ENCODE measurements at regions not wholly inside any gene's neighbourhood (a gene's known extent, or its start where the extent isn't known, plus 50 kb on each side); places are given as distances from the start of the nearest gene placed in this dataset.

DNA sequence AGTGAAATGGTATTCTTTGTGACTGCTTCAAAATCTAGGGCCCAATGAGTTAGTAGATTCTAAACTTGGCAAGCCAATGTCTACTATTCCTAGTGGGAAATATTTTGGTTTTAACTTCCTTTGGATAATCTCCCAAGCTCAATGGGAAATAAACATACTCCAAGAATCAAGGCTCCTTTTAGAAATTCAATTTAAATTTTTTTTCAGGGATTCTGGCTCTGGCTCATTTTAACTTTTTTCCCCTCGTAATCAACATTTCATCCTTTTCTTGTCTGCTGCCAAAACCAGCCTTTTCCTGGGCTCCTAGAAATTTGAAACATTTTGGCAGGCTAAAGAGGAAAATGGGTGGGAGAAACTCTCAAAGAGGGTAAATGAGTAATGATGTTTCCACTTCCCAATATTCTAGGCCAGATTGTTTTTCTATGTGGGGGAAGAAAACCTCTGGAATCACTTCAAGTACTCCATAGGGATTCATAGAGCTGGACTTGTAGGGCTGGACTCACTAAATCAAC is 85.6 kb upstream of the AGR3 start:
- Histone ChIP-seq H3K4me3 (no peak overlapping the region), H3K9me3 (no peaks in the 10 kb centered on the region), H3K27me3 (no peaks in the 10 kb centered on the region), H3K36me3 (no peaks in the 10 kb centered on the region), H3K27ac (no peak overlapping the region), H3K4me1 (no peaks in the 10 kb centered on the region)
- DNase-seq: no peak
- ATAC-seq: no peak
- TF ChIP-seq, protein P1, sequence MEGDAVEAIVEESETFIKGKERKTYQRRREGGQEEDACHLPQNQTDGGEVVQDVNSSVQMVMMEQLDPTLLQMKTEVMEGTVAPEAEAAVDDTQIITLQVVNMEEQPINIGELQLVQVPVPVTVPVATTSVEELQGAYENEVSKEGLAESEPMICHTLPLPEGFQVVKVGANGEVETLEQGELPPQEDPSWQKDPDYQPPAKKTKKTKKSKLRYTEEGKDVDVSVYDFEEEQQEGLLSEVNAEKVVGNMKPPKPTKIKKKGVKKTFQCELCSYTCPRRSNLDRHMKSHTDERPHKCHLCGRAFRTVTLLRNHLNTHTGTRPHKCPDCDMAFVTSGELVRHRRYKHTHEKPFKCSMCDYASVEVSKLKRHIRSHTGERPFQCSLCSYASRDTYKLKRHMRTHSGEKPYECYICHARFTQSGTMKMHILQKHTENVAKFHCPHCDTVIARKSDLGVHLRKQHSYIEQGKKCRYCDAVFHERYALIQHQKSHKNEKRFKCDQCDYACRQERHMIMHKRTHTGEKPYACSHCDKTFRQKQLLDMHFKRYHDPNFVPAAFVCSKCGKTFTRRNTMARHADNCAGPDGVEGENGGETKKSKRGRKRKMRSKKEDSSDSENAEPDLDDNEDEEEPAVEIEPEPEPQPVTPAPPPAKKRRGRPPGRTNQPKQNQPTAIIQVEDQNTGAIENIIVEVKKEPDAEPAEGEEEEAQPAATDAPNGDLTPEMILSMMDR (IDR thresholded peaks at IDR 0.05): no peak
- intact Hi-C loops (cut with DNase I): no loop called here

DNA sequence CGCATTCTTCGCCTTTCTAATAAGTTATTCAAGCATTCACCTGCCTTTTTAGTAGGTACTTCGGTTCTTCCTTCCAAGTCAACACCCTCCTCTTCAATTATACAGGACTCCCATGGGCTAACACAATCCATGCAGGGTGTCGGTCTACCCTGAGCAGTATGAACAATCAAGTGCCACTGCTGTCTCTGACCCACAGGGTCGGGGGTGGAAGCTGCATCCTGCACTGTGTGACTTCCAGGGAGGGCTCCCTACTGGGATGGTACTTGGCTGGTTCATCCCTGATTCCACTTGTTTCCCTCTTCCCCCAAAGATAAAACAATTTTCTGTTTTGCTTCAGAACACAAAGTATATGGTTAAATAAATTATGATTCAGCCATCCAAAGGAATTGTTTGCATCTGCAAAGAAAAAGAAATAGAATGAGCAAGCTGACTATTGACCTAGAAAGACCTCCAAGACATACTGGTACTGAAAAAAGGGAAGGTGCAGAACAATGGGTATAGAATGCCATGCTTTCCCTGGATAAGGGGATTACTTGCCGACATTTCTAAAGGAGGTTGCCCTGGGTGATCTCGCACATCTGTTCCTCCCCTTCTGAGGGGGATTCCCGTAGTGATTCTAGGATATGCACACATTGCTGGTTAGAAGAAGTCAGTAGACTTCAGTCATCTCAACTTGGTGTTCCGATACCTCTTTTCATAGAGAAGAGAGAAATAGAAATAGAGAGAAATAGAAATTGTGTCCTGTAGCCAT is 89.1 kb upstream of the AGR3 start:
- intact Hi-C loops (cut with DNase I): no loop called here

DNA sequence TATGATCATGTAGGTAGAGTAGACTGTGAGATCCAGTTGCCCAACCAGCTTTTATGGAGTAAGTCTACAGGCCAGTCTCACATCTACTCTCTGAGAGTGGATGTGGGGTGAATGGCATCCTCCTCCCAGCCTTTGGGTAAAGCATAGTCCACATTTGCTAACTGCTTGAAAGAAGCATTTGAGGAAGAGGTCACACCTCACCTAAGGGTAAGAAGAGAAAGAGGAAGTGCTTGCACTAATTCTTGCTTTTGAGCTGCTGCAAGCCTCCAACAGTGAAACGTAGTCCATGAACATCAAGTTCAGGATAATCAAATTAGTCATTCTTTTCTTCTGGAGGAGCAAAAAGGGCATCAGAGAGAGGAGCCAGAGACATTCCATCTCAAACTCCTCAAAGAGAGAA is 93.9 kb upstream of the AGR3 start:
- TF ChIP-seq, protein P1 (IDR thresholded peaks at IDR 0.05): no peak
- Histone ChIP-seq H3K4me1 (peaks cover 16% of the 10 kb centered on the region), H3K4me3 (no peak overlapping the region), H3K27ac (no peak overlapping the region), H3K36me3 (no peaks in the 10 kb centered on the region), H3K27me3 (no peaks in the 10 kb centered on the region), H3K9me3 (no peaks in the 10 kb centered on the region)
- DNase-seq (no peak), ATAC-seq (peak; percentile 41)
- intact Hi-C loops (cut with DNase I): no loop called here

More for the DNA sequence above, 89.1 kb upstream of the AGR3 start:
- no peak overlapping the region for H3K27ac ChIP-seq
- ATAC-seq: no peak
- H3K4me1 ChIP-seq: no peaks in the 10 kb centered on the region
- DNase-seq: no peak
- no peaks in the 10 kb centered on the region for H3K9me3 ChIP-seq
- TF ChIP-seq, protein P1 (IDR thresholded peaks at IDR 0.05): no peak
- no peaks in the 10 kb centered on the region for H3K27me3 ChIP-seq
- no peak overlapping the region for H3K4me3 ChIP-seq
- no peaks in the 10 kb centered on the region for H3K36me3 ChIP-seq

DNA sequence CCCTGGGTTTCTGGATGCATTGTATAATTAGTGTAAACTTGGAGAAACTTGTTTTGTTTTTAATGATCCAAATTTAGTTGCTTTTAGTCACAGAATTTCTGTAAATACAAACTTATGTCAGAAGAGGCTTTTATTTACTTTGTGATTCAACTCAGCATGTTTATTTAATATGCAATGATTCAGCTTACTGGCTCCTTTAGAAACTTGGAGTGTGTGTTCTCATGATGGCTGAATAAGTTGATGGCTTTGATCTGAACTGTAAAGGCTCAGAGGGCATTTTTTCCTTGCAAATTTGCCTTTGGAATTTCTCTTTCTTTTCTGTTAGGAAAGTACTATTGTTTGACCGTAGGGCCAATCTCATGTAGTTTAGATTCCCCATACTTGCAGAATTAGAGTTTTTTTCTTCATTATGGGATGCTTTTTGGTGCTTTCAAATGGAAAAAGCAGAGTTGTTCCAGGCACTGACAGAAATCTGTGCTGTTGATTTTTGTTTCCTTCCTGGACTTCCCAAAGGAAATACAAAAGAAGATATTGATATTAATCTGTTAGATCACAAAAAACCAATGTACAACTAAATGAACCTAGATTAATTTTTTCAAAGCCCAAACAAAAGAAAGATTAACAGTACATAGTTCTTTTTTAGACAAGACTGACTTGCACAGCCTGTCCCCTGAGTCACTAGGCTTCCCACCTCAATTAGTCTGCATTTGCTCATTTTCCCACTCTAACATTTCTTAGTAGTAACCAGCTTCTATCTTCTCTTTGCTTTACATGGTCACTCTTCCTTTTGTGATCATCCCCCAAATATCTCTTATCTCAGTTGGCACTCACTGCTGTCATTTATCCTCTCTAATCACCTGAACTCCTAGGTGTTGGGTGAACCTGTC is 96.8 kb upstream of the AGR3 start:
- Histone ChIP-seq H3K4me1 (peaks cover 30% of the 10 kb centered on the region), H3K9me3 (no peaks in the 10 kb centered on the region), H3K27me3 (no peaks in the 10 kb centered on the region), H3K27ac (no peak overlapping the region), H3K36me3 (no peaks in the 10 kb centered on the region), H3K4me3 (no peak overlapping the region)
- TF ChIP-seq, protein P1 (IDR thresholded peaks at IDR 0.05): no peak
- DNase-seq: no peak
- intact Hi-C loops (cut with DNase I): no loop called here
- ATAC-seq: peak; percentile 57

DNA sequence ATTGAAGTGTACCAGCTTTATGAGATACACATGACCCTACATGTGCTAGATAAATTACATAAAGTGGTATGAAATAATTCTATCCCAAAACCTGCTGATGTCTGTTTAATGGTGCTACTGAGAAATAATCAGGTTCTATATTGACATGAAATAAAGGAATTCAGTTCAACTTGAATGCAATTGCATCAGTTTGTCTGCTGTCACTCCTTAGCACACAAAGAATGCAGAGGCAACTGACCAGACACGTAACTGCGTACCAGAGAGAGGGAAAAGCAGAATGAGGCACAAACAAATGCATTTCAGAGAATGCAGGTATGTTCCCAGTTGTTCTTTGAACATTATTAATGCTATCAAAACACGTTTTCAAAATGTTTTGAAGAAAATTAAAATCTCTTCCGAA is 98.8 kb upstream of the AGR3 start:
- DNase-seq: no peak
- no peak overlapping the region for H3K4me3 ChIP-seq
- no peaks in the 10 kb centered on the region for H3K27me3 ChIP-seq
- intact Hi-C loops (cut with DNase I): loop anchor here (10.0 kb wide), 1 partner anchor 664 kb away; no protein-coding TSS in a partner anchor
- TF ChIP-seq, protein P1 (IDR thresholded peaks at IDR 0.05): no peak
- no peak for ATAC-seq
- H3K4me1 ChIP-seq: peaks cover 32% of the 10 kb centered on the region
- H3K27ac ChIP-seq: no peak overlapping the region
- no peaks in the 10 kb centered on the region for H3K9me3 ChIP-seq
- no peaks in the 10 kb centered on the region for H3K36me3 ChIP-seq
